GM04503 (cell line): ENCODE measurements at regions not wholly inside any gene's neighbourhood (a gene's known extent, or its start where the extent isn't known, plus 50 kb on each side); places are given as distances from the start of the nearest gene placed in this dataset.
"Not testable (repeated sequence)": the region's sequence is repeated elsewhere in the genome, so short reads cannot be mapped to it uniquely, and the experiment has no call there.

ENCODE experiments used
- DNase-seq: peaks from one replicate; pipeline ENCODE4 v3.0.0-alpha.2; 2012; ENCODE audit warnings: low read depth

- DNase-seq = no peak
Measured at GRCh38 chr3:110397115-110397514, 674.5 kb upstream of the NECTIN3 start.

GRCh38 chr3:110400315-110400714, 671.3 kb upstream of the NECTIN3 start:
- DNase-seq = no peak

- no peak for DNase-seq
Measured at GRCh38 chr3:110405830-110406585, 665.6 kb upstream of the NECTIN3 start.

DNA sequence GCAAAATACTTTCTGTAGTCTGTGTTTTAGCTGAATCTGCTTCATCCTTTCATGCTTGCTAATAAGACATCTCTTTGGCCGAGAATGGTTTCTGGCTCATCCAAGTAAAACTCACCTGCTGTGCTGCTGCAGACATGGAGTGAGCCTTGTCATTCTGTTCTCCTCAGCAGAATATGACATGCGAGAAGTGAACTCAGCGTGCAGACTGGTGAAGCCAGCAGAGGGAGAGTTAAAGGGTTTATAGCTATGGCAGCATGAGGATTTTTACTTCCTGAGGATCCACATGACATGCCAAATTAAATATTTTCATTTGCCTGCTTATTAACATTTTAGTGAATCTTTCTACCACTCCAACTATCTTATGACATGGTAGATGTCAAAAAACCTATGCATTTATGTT, 658.4 kb upstream of the NECTIN3 start:
- DNase-seq = no peak

DNA sequence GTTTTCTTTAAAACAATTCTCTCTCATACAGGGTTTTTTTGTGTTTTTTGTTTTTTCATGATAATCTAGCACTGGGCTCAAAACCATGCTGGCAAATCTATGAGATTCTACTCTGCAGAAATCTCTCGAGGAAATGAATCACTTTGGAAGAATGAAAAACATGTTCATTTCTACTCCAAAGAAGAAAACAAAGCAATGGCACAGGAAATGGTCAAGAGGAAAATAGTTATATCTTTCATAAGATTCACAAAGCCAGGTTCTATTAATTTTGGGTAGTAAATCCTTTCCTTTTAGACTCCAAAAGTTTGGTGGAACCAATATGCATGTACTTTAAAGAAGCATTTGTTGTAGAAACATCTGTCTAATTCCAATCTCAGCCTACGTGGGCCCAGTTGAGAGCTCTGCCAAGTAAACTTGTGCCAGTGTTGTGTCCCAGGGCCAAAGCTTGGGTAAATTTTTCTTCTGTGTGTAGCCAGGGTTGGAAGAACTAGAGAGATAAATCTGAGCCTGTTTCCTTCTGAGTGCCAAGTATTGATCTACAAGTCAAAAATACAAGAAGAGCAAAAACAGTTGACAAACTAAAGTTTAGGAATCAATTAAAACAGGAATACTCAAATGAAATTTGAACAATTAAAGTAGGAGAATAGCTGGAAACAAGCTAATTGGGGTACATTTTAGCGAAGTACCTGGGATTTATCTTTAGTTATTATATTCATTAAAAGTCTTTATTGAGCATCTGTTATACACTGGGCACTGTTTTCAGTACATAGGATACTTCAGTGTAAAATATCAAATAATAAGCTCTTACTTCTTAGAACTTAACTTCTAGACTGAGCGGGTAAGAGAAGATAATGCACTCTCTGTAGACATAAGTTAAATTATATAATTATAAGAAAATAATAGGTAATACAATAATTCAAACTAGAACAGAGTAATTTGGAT, 657.5 kb upstream of the NECTIN3 start:
- DNase-seq = peak; percentile 85

DNA sequence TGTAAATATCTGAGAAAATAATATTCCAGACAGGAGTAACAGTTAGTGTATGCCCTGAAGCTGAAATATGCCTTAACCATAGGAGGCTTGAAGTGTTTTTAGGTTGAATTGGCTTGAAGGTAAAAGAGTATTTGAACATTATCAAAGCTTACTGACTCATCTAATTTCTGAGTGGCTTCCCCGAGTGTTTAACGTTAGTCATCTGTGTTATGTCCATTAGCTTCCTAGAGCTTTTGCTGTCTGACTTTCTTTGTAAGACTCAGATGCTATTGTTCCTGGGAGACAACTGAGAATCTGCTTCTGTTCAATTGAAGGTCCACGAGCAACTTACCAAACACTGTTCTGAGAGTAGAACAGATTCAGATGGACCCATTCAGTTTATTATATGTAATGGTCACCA, 656.8 kb upstream of the NECTIN3 start:
- peak; percentile 46 for DNase-seq

- DNase-seq = no peak
Measured at GRCh38 chr3:110419096-110419495, 652.5 kb upstream of the NECTIN3 start.

DNA sequence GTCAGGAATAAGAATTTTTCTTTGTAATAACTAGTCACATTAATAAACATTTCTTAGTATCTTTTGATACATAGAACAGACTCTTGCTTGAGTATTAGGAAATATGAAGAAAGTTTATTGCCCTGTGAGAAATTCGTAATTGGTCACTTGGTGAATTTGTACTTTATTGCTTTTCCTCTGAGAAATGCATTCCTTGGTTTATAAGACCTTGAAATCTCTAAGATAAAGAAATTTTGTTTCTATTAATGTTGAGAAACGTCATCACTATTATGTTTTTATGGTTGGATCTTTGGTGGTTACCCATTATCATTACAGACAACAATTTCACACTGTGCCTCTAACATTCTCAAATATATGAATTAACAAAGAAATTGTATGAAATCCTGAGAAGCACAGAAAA, 652.0 kb upstream of the NECTIN3 start:
- peak; percentile 36 for DNase-seq

DNA sequence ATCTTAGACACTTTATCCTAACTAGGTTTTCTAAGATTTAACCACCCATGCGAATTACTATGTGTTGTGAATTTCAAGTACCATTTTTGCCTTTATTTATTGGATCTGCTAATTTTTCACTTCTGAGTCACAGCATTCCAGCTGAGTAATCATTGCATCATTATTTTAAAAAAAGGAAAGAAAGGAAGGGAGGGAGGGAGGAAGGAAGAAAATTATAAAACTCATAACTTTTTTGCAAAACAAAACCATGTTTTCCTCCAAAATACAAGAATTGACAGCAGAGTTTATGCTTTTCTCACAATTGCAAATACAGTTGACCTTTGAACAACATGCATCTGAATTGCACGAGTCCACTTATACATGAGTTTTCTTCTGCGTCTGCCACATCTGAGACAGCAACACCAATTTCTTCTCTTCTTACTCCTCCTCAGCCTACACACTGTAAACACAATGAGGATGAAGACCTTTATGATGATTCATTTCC, 651.4 kb upstream of the NECTIN3 start:
- peak; percentile 73 for DNase-seq

GRCh38 chr3:110423276-110423675, 648.3 kb upstream of the NECTIN3 start:
- DNase-seq = no peak

- DNase-seq = peak; percentile 31
Measured at GRCh38 chr3:110430146-110430545, 641.5 kb upstream of the NECTIN3 start.

DNA sequence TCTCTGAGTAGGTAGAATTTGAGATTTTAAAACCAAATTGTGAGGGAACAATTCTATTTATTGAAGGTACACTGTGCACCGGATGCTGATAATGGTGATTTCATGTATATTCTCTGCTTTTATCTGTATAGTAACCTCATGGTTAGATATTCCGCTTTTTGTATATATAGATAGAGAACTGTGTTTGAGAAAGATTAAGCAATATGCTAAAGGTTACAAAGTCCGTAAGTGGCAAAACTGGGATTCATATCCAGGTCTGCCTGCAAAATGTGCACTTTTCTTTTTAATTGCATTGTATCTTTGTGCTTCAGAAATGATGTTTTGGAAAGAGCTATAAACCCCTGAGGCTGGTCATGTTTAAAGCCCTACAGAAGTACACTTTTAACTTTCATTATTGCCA, 635.4 kb upstream of the NECTIN3 start:
- no peak for DNase-seq

DNA sequence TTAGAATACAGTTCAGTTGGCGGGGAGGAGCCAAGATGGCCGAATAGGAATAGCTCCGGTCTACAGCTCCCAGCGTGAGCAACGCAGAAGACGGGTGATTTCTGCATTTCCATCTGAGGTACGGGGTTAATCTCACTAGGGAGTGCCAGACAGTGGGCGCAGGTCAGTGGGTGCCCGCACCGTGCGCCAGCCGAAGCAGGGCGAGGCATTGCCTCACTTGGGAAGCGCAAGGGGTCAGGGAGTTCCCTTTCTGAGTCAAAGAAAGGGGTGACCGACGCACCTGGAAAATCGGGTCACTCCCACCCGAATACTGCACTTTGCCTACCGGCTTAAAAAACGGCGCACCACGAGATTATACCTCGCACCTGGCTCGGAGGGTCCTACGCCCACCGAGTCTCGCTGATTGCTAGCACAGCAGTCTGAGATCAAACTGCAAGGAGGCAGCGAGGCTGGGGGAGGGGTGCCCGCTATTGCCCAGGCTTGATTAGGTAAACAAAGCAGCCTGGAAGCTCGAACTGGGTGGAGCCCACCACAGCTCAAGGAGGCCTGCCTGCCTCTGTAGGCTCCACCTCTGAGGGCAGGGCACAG, 631.5 kb upstream of the NECTIN3 start:
- not testable (repeated sequence) for DNase-seq

DNA sequence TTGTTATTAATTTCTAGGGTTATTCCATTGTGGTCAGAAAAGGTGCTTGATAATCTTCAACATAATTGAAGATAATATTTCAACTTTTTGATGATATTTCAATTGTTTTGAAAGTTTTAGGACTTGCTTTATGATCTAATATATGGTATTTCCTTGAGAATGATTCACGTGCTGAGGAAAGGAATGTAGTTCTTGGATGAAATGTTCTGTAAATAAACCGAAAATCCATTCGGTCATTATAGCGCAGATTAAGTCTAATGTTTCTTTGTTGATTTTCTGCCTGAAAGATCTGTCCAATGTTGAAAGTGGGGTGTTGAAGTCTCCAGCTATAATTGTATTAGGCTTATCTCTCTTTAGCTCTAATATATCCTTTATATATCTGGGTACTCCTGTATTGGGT, 617.5 kb upstream of the NECTIN3 start:
- DNase-seq = no peak

GRCh38 chr3:110456001-110456400, 615.6 kb upstream of the NECTIN3 start:
- DNase-seq = no peak

GRCh38 chr3:110456438-110457138, 615.0 kb upstream of the NECTIN3 start:
- no peak for DNase-seq

DNA sequence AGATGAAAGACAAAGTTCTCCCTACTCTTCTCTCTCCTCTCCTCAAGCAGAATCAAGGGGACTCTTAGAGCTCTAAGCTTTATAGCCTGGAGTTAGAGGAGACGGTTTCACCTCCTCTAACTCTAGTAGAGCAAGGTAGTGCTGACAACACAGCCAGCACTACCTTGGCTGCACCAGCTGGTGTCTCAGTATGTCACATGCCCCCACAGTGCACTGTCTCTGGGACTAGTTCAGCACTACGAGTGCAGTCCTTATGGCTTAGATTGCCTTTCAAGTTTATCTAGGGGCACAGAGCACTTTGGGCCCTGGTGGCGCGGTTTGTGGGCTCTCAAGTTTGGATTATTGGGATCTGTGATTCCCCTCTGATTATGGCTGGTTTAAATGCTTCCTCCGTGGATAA, 614.1 kb upstream of the NECTIN3 start:
- no peak for DNase-seq

- no peak for DNase-seq
Measured at GRCh38 chr3:110459021-110459420, 612.6 kb upstream of the NECTIN3 start.

DNA sequence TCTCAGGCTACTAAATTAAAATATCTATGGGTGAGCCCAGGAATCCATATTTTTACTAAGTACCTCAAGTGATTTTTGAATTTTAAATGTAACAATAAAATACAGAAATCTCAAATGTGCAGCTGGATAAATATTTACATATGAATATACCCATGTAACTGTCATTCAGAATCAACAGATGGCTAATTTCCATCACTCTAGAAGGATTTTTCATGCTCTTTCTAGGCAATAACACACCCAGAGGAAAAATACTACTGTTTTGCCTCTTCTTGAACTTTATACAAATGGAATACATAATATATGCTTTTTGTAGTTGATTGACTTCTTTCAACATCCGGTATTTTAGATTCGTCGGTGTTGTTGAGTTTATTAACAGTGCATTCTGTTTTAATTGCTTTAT, 601.3 kb upstream of the NECTIN3 start:
- no peak for DNase-seq

DNA sequence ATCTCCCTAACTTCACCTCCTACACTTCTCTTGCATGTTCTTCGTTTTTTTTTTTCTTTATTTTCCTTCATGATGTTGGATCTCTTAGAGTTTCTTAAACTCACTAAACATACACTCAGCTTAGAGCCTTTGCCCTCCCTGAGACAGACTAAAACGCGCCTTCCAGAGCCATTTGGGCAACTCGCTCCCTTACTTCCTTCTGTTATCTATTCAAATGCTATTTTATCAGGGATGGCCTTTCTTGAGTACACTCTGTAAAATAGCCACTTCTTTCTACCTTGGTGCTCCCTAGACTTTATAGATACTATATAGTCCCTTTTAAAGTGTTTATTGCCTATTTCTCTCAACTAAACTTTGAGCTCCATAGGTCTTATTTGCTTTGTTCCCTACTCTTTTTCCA, 598.2 kb upstream of the NECTIN3 start:
- DNase-seq = no peak

DNA sequence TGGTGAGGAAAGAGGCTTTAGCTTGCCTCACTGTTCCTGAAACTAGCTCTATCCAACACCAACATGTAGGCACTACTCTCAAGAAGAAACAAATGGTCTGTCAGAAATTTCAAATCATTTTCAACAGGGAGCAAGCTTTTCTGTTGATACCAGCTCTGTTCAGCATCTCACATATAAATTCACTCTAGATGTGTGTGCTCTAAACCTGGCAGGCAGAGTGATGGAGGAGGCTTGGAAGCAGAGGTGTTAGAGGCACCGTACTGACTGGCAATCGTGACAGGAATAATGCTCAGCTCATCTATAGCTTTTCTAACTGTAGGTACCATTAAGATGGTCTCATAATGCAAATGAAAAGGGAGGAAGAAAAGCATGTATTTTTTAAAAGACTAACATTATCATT, 597.2 kb upstream of the NECTIN3 start:
- DNase-seq = no peak
